Muscle layer of duodenum (tissue), 2 donors: ENCODE measurements at regions not wholly inside any gene's neighbourhood (a gene's known extent, or its start where the extent isn't known, plus 50 kb on each side); places are given as distances from the start of the nearest gene placed in this dataset.

Experiments used
- H3K27ac ChIP-seq: one replicate; pipeline ENCODE4 v1.7.0; 2013; ENCODE audit warnings: mild to moderate bottlenecking, low read length
- H3K27me3 ChIP-seq: one replicate; pipeline ENCODE4 v1.7.0; 2013; ENCODE audit warnings: low read depth, mild to moderate bottlenecking, control low read depth, low read length
- H3K36me3 ChIP-seq, 2 donors: one replicate each; pipeline ENCODE4 v1.7.0; 2013; ENCODE audit warnings: low read length in 2 of 2, control low read depth in 1 of 2, mild to moderate bottlenecking in 1 of 2; ENCODE audit not compliant: insufficient read depth in 2 of 2, control insufficient read depth in 1 of 2
- H3K4me1 ChIP-seq, 2 donors: one replicate each; pipeline ENCODE4 v1.7.0; 2013; ENCODE audit warnings: low read length in 2 of 2, mild to moderate bottlenecking in 2 of 2, control low read depth in 1 of 2, moderate library complexity in 1 of 2; ENCODE audit not compliant: insufficient read depth in 2 of 2, control insufficient read depth in 1 of 2
- H3K4me3 ChIP-seq, 2 donors: one replicate each; pipeline ENCODE4 v1.7.0; 2013; ENCODE audit warnings: low read length in 2 of 2, low read depth in 1 of 2, mild to moderate bottlenecking in 1 of 2
- H3K9me3 ChIP-seq, 2 donors: one replicate each; pipeline ENCODE4 v1.7.0; 2013; ENCODE audit warnings: low read length in 2 of 2, control low read depth in 1 of 2, mild to moderate bottlenecking in 1 of 2; ENCODE audit not compliant: control insufficient read depth in 1 of 2
- donor health status: healthy.

DNA sequence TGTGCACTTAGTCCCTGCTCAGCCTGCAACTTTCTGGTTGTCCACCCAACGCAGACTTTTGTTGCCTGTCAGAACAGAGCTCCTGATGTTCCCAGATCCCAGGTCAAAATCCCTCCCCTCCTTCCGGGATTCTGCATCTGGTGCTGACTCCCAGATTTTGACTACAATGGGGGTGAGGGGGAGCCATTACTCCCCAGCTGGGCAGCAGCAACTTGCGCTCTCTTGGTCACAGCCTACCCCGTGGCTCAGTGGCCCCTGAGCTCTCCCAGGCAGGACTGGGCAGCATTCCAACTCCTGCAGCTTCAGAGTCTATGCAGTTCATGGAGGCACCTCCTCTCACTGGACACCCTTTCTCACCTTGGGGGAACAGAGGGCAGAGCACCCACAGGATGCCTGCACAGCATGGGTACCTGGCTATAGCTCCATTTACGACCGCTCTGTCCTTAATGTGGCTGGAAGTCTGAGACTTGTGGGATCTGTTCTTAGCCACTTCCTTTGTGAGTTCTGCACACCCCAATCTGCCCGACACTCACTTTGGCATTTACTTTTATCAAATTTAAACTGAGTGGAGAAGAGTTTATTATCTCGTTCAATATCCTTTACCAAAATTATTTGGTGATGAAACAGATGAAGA is 545.5 kb upstream of the MGMT start:
- Histone ChIP-seq H3K27me3 (no peaks in the 10 kb centered on the region), H3K4me1 (no peaks in the 10 kb centered on the region), H3K9me3 (no peaks in the 10 kb centered on the region), H3K27ac (no peak overlapping the region), H3K36me3 (no peaks in the 10 kb centered on the region), H3K4me3 (no peak overlapping the region)

DNA sequence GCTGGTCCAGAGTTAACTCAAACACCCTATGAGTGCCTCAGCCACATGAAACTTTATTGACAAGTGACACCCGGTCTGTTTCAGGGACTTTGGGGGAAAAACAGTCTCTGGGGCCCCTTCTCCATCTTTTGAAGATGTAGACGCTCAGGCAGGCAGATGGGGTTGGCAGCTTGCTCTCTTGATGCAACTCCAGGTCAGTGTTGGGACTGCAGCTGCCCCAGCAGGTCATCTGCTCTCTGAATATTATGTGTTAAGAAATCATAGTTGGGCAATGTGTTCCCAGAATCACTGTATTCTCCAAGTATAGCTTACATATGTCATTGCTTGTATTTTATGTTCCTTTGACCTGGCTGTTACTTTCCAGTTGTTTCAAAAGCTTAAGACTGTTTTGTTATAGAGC is 544.9 kb upstream of the MGMT start:
- Histone ChIP-seq H3K4me1 (no peaks in the 10 kb centered on the region), H3K4me3 (no peak overlapping the region), H3K27ac (no peak overlapping the region), H3K36me3 (no peaks in the 10 kb centered on the region), H3K9me3 (no peaks in the 10 kb centered on the region), H3K27me3 (no peaks in the 10 kb centered on the region)

DNA sequence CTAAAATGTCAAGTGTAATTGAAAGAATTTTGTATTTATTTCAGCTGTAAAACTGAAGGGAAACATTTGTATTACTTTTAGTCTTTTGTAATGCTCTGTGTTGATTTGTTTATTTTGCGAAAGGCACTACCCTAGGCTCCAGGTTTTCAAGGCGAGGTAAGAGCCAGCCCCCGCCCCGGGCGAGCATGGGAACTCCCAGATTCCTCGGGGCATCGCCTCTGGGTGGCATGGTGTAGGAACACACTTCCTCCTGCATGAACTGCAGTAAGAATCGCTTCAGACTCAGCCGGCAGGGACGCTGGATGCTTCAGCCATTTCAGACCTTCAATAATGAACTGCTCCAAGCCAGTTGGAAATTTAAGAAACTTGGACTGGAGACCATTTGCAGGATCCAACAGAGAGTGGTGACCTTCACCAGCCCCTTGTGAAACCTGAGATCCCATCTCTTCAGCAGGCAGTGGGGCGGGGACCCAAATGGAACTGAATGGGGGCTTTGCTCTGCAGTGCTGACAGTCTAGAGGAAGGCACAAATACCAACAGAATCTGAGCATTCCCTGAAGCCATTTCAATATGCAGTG is 544.3 kb upstream of the MGMT start:
- Histone ChIP-seq H3K4me3 (no peak overlapping the region), H3K27ac (no peak overlapping the region), H3K4me1 (no peaks in the 10 kb centered on the region), H3K27me3 (no peaks in the 10 kb centered on the region), H3K36me3 (no peaks in the 10 kb centered on the region), H3K9me3 (no peaks in the 10 kb centered on the region)

DNA sequence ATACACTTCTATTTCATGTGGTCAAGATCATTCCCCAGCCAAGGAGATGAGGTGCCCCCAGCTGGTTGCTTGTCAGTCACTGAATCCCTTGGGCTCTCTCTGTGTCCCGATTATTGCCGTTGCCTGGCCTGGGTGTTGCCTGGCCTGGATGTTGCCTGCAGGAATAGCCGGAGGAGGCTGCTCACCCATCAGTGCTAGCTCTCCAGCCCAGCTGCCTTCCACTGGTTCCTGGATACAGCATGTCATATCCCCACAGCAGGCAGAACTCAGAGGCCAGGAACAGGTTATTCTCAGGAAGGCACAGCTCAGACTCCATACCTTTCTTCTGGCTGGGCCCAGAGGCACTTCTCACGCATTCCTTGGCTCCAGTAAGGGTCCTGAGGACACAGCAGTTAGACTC is 542.1 kb upstream of the MGMT start:
- Histone ChIP-seq H3K4me3 (no peak overlapping the region), H3K4me1 (no peaks in the 10 kb centered on the region), H3K27me3 (no peaks in the 10 kb centered on the region)

DNA sequence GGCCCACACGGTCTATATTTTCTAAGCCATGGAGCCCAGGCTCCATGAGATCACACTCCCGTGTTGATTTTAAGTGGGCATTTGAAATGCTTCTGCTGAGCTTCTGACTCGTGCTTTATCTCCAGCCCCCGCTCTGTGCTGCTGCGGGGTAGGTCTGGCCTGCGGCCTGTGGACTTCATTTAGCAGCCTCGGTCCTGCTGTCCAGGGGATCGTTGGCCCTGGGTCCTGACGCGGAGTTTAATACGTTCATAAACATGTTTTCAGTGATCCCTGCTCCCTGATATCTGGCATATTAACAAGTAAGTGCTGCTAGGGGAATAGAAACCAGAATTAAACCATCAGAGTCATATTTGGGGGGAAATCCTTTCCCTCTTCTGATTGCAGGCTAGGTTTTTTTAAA is 540.3 kb upstream of the MGMT start:
- no peaks in the 10 kb centered on the region for H3K9me3 ChIP-seq
- no peaks in the 10 kb centered on the region for H3K27me3 ChIP-seq
- no peak overlapping the region for H3K27ac ChIP-seq
- no peaks in the 10 kb centered on the region for H3K36me3 ChIP-seq
- no peak overlapping the region for H3K4me3 ChIP-seq
- no peaks in the 10 kb centered on the region for H3K4me1 ChIP-seq

More for the DNA sequence above, 542.1 kb upstream of the MGMT start:
- H3K36me3 ChIP-seq: no peaks in the 10 kb centered on the region
- no peaks in the 10 kb centered on the region for H3K9me3 ChIP-seq
- no peak overlapping the region for H3K27ac ChIP-seq

DNA sequence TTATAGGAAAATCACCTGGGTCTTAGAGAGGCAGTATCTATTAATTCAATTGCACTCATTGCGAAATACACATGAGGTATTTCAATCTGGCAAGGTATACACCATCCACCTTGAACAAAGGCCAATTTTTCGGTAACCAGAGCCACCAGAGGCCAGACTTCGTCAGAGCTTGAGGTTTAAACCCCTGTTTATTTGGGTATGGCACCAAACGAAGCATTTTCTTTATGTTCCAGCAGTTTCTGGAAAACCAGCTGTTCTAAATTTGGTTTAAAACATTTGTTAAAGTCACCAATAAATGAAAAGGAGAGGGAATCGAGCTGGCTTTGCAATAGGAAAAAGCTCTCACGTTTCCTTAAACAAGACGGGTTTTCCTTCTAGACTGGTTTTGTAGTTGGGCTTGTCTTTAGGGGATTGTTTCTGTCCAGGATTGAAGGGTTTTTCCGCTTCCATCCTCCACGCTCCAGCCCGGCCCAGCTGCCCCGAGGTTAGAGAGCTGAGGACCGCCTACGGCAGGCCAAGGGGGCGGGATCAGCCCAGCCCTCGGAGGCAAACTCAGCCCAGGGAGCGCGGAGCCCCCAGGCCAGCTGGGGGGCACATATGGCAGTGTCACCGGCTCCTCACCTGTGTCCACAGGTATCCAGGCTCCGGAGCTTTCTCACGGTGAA is 539.4 kb upstream of the MGMT start:
- no peaks in the 10 kb centered on the region for H3K27me3 ChIP-seq
- no peaks in the 10 kb centered on the region for H3K9me3 ChIP-seq
- no peaks in the 10 kb centered on the region for H3K4me1 ChIP-seq
- H3K27ac ChIP-seq: no peak overlapping the region
- no peaks in the 10 kb centered on the region for H3K36me3 ChIP-seq
- no peak overlapping the region for H3K4me3 ChIP-seq

DNA sequence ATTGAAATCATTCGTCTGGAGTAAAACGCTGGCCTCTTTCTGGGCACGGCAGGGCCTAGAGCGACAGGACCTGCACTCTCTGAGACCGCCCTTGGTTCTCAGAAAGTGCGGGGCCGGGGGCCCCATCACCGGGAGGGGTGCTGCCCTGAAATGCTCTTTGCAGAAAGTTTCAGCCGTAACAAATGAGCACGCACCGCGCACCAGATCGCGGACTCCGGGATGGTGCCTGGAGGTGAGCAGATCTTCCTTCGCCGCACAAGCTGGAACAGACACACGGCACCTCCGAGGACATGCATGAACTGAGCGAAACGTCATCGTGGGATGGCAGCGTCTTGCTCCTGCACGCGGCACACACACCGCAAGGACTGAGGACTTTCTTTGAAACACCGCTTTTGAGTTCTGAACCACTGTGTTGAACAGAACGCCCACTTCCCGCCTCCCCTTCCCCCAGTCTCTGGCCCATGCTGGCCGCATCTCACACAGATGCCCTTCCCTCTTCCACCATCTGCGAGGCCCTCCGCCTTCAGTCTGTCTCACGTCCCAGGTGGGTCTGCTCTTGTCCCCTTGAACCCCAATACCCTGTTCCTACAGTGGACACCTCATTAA is 538.7 kb upstream of the MGMT start:
- Histone ChIP-seq H3K27ac (no peak overlapping the region), H3K4me3 (no peak overlapping the region), H3K36me3 (no peaks in the 10 kb centered on the region), H3K4me1 (no peaks in the 10 kb centered on the region), H3K9me3 (no peaks in the 10 kb centered on the region), H3K27me3 (no peaks in the 10 kb centered on the region)

DNA sequence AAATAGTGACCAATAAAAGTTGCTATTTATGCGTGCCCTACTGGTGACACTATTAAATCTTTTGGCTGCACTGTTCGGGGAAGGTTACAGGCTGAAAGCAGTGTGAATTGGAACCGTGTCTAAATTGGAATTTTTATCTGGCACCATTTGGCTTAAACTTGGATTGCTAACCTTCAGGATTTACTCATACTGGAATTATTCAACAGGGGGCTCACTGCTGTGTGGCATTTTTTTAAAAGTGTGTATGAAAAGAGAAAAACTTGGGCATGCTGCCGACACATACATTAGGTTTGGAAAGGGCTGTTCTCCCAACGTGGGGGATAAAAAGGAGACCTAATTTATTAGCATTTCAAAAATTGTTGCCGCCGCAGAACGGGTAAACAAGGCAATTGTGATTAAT is 537.9 kb upstream of the MGMT start:
- Histone ChIP-seq H3K27ac (no peak overlapping the region), H3K9me3 (no peaks in the 10 kb centered on the region), H3K36me3 (no peaks in the 10 kb centered on the region), H3K27me3 (no peaks in the 10 kb centered on the region), H3K4me1 (no peaks in the 10 kb centered on the region), H3K4me3 (no peak overlapping the region)

DNA sequence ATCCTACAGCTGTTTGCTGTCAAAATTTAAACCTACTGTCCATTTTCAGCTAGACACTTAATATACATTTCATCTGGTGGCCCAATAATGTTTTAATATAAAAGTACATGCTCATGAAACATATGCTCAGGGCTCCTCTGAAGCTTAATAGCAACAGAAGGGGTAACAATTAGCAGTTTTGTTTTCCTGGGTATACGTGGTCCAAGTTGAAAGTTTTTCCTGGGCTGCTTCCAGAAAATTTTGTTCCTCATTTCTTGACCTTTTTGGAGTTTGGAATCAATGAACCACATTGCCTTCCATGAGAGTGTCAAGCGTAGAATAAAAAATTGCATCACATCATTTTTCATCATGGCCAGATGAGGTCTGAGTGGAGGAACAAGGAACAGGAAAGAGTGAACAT is 537.3 kb upstream of the MGMT start:
- H3K27me3 ChIP-seq: no peaks in the 10 kb centered on the region
- H3K4me1 ChIP-seq: no peaks in the 10 kb centered on the region
- no peaks in the 10 kb centered on the region for H3K36me3 ChIP-seq
- H3K27ac ChIP-seq: no peak overlapping the region
- no peak overlapping the region for H3K4me3 ChIP-seq
- H3K9me3 ChIP-seq: no peaks in the 10 kb centered on the region

DNA sequence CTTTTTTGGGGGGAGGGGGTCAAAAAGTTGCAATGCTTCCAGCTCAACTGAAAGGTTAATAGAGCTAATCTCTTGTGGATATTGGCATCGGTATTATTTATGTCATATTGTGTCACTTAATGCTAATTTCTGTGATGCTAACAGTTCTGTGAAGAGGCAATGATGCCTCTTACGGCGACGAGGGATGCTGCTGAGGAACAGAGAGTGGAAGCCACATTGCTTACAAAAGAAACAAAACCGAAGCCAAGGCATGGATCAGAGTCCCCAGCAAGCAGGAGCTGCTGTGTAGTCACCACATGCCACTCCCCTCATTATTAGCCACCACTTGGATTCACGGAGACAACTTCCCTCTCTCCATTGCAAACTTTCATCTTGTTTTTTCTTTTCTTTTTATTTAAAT is 536.5 kb upstream of the MGMT start:
- Histone ChIP-seq H3K36me3 (no peaks in the 10 kb centered on the region), H3K27me3 (no peaks in the 10 kb centered on the region), H3K4me1 (no peaks in the 10 kb centered on the region), H3K27ac (no peak overlapping the region), H3K9me3 (no peaks in the 10 kb centered on the region), H3K4me3 (no peak overlapping the region)

DNA sequence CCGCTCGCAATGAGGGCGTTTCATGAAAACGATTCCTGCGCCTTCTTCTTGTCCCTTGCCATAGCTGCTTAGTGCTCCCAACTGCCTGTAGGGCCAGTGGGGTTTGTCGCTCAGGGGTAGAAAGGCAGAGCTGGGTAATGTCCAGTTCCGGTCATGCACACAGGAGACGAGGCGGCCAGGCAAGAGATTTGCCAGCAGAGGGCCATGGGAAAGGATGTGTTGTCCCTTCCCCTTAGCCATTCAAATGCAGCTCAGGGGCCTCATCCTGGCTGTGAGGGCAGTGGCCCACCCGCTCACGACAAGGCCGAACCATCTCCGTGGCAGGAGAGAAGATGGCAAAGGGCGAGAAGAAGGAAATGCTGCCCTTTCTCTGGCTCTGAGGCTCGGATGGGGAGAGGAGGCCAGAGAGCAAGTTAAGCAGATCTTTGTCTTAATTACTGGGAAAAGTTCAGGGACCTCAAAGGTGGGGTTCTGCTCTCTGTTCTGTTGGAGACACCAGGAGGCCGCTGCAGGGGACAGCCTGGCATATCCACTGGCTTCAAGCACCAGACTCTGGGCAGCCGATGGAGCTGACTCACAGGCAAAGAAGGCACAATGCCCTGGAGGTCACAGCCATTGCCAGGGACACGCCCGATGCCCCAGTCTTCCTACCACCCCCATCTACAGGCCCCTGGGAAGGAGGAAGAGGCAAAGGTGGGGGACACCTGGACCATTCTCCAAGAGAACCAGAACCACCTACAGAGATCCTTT is 534.8 kb upstream of the MGMT start:
- Histone ChIP-seq H3K4me1 (no peaks in the 10 kb centered on the region), H3K27me3 (no peaks in the 10 kb centered on the region), H3K4me3 (no peak overlapping the region), H3K36me3 (no peaks in the 10 kb centered on the region), H3K9me3 (no peaks in the 10 kb centered on the region), H3K27ac (no peak overlapping the region)
